OCI-M1 (cell line): ENCODE measurements at regions not wholly inside any gene's neighbourhood (a gene's known extent, or its start where the extent isn't known, plus 50 kb on each side); places are given as distances from the start of the nearest gene placed in this dataset.
A peak's percentile ranks its signal among the peaks of the same experiment; 100 is the strongest.
"Not testable (repeated sequence)": the region's sequence is repeated elsewhere in the genome, so short reads cannot be mapped to it uniquely, and the experiment has no call there.

ENCODE experiments used
- DNase-seq: peaks from one replicate; lab custom pipeline; 2025; lab: John Stamatoyannopoulos, UW

GRCh38 chr20:57826666-57827287 lies 117.0 kb upstream of the PMEPA1 start:
- DNase-seq, result peak; percentile 42

GRCh38 chr20:57824909-57825308 lies 115.1 kb upstream of the PMEPA1 start:
- DNase-seq, result no peak

GRCh38 chr20:57821935-57822334 lies 112.1 kb upstream of the PMEPA1 start:
- no peak for DNase-seq

GRCh38 chr20:57819691-57820380 lies 110.0 kb upstream of the PMEPA1 start:
- DNase-seq, result no peak

GRCh38 chr20:57819291-57819690 lies 109.5 kb upstream of the PMEPA1 start:
- DNase-seq, result no peak

- DNase-seq, result no peak
Observed at GRCh38 chr20:57818418-57819181, 108.8 kb upstream of the PMEPA1 start.

- no peak for DNase-seq
Observed at GRCh38 chr20:57815405-57815804, 105.6 kb upstream of the PMEPA1 start.

GRCh38 chr20:57814529-57814928 lies 104.7 kb upstream of the PMEPA1 start:
- DNase-seq, result no peak

GRCh38 chr20:57813509-57814269 lies 103.9 kb upstream of the PMEPA1 start:
- no peak for DNase-seq

GRCh38 chr20:57812632-57813031 lies 102.8 kb upstream of the PMEPA1 start:
- DNase-seq, result not testable (repeated sequence)

GRCh38 chr20:57811374-57812020 lies 101.7 kb upstream of the PMEPA1 start:
- DNase-seq, result no peak

GRCh38 chr20:57810511-57811373 lies 100.9 kb upstream of the PMEPA1 start:
- no peak for DNase-seq

- DNase-seq, result no peak
Observed at GRCh38 chr20:57809661-57810172, 99.9 kb upstream of the PMEPA1 start.

- no peak for DNase-seq
Observed at GRCh38 chr20:57809149-57809548, 99.3 kb upstream of the PMEPA1 start.

- DNase-seq, result no peak
Observed at GRCh38 chr20:57808264-57809070, 98.7 kb upstream of the PMEPA1 start.

- DNase-seq, result no peak
Observed at GRCh38 chr20:57807401-57808263, 97.8 kb upstream of the PMEPA1 start.

GRCh38 chr20:57806975-57807374 lies 97.2 kb upstream of the PMEPA1 start:
- no peak for DNase-seq

GRCh38 chr20:57806476-57806875 lies 96.7 kb upstream of the PMEPA1 start:
- no peak for DNase-seq

GRCh38 chr20:57805747-57806146 lies 95.9 kb upstream of the PMEPA1 start:
- DNase-seq, result no peak
